GM18858 (cell line): ENCODE measurements at regions not wholly inside any gene's neighbourhood (a gene's known extent, or its start where the extent isn't known, plus 50 kb on each side); places are given as distances from the start of the nearest gene placed in this dataset.
"Not testable (repeated sequence)": the region's sequence is repeated elsewhere in the genome, so short reads cannot be mapped to it uniquely, and the experiment has no call there.

ENCODE experiments used
- ATAC-seq: cut with Tn5 transposase; IDR thresholded peaks from one replicate; pipeline ENCODE4 v1.9.1; 2021; ENCODE audit not compliant: unreplicated experiment

DNA sequence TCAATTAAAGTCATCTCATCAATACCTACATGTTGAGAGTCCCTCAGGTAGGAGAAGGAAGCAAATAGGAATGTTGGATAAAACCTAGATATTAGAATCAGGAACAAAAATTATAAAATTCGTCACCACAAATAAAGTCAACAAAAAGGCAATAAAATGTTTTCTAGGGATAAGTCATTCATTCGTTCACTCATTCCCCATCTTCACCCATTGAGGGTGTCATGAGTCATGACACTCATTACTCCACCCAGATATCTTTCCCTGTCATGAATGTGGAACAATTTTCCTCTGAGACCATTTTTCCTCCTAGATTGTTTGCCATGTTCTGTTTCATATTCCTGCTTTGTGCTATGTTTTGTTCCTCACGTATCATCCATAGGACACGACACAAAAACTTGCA is 50.9 kb upstream of the OLIG3 start:
- ATAC-seq, result no peak

DNA sequence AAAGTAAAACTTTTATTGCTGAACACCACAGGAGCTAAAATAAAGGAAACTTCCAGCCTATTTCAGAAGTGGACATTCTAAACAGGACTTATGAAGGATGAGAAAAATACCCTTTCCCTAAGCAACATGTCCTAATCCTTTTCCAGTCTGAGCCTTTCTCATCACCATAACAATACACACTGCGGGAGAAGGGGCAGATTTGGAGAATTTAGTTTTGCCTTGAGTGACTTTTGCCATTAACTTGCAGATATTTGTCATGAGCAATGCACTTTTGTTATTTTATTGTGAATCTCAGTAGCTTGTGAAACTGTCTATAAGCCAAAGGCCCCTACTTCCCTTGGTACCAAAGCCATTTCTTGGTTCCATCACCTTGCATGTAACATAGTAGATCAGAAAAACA is 53.0 kb upstream of the OLIG3 start:
- ATAC-seq, result no peak

DNA sequence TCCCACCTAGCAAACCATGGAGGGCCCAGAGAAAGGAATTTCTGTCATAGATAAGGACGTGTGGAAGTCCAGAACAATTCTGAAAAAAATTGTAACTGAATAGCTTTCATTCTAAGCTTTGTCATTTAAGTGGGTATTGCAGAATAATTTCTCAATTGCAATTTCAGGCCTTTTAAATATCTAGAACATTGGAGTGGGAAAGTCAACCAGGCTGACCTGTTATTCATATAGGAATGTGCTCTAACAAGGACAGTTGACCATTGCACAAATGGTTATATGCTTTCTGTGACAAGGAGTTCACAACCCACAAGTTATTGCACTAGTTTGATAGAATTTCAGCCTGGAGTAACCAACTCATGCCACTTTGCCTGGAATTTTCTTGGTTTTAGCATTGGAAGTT is 53.4 kb upstream of the OLIG3 start:
- no peak for ATAC-seq

DNA sequence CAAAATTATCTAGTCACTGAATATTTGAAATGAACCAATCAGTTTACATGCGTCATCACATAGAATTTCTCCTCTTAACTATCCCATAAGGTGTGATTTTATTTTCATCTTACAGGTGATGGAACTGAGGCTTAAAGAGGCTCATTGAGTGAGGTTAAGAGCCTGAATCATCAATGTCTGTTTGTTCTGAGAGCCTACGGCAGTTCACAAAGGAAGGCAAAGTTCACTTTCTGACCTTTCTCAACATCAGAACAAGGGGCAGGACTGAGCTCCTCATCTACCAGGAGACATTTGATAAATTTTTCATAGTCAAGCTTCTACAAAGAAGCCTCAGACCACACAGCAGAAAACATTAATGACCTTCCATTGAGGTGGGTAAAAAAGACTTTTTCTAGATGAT is 54.9 kb upstream of the OLIG3 start:
- no peak for ATAC-seq

DNA sequence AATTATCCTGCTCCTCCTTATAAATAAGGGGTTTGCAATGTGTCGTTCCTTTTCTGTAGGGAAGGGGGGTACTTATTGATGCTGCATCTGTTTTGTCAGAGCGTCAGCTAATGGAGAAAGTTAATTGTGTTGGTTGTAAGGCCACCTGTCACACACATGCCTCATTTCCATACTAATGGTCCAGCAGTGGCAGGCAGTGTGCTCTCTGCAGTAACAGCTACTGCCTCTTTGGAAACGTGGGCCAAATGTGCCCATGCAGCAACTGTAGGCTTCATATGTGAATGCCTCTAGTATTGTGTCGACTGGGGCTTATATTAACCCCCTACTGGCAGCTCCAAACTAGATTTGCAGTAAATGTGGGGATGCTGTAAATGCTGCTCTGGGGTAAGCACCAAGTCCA is 56.3 kb upstream of the OLIG3 start:
- no peak for ATAC-seq

DNA sequence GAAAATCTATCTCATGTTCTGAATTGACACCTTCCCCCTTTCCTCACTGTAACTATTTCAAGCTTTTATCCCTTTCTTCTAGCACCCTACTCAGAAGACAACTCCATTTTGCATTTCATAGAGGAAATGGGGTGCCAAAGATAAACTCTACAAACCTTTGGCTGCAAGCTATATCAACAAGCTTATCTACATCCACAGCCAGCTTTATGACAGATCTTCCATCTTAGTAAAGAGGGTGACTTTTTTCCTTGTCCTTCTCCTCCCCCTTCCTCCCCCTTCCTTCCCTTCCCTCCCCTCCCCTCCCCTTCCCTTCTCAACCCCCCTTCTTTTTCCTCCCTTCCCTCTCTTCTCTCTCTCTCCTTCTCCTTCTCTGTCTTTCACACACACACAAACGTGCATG is 58.0 kb upstream of the OLIG3 start:
- no peak for ATAC-seq

DNA sequence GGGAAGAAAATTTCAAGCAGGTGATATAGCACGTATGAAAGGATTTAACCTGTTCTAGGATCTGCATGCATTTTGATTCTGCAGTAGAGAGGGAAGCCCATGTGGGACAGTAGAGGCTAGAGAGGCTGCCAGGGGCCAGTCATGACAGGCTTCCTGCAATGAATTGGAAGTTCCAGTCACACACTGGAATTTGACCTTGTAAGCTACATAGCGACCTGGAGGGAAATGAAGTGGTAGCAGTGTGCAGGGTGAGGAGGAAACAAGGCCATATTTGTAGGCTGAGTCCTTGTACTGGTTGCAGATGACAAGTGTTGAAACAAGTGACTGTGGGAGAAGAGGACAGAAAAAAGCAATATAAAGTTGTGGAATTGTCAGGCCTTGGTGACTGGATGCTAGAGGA is 58.6 kb upstream of the OLIG3 start:
- ATAC-seq, result no peak

DNA sequence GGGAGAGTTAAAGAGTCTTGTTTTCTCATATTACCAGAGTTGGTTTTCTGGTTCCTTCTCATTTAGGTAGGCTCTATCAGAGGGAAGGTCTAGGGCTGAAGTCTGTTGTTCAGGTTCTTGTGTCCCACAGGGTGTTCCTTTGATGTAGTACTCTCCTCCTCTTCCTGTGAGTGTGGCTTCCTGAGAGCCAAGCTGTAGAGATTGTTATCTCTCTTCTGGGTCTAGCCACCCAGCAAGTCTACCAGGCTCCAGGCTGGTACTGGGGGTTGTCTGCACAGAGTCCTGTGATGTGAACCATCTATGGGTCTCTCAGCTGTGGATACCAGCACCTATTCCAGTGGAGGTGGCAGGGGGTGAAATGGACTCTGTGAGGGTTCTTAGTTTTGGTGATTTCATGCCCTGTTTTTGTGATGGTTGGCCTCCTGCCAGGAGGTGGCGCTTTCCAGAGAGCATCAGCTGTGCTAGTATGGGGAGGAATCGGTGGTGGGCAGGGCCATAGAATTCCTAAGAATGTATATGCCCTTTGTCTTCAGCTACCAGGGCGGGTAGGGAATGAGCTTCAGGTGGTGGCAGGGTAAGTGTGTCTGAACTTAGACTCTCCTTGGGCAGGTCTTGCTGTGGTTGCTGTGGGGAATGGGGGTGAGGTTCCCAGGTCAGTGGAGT is 65.5 kb upstream of the OLIG3 start:
- ATAC-seq, result not testable (repeated sequence)

DNA sequence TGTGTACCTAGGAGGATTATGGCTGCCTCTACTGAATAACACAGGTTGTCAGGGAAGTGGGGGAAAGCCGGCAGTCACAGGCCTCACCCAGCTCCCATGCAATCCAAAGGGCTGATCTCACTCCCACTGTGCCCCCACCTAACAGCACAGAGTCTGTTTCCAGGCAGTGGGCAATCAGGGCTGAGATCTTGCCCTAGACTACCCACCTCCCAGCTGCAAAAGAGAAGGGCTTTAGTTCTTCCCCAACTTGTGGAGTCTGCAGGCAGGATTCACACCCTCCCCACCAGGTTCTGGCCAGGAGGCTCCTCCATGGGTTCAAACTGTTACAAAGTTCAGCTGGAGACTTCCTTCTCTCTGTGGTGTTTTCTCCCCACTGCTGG is 66.0 kb upstream of the OLIG3 start:
- ATAC-seq, result no peak

DNA sequence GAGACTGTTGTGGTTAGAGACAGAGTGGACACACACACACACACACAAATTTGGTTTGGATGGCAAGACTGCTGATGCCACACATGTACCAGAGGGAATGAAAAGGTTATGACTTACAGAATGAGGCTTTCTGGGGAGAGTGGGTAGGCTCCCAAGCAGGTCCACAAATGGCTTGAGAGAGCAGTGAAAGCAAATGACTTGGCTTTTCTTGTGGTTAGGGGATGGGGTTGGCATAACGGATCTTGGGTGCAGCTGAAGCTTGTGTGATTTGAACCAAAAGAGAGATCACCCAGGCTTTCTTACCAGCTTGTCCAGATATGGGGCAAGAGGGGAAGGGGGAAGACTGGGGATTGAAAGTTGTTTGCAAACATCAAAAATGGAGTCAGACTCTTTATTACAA is 73.9 kb upstream of the OLIG3 start:
- no peak for ATAC-seq

DNA sequence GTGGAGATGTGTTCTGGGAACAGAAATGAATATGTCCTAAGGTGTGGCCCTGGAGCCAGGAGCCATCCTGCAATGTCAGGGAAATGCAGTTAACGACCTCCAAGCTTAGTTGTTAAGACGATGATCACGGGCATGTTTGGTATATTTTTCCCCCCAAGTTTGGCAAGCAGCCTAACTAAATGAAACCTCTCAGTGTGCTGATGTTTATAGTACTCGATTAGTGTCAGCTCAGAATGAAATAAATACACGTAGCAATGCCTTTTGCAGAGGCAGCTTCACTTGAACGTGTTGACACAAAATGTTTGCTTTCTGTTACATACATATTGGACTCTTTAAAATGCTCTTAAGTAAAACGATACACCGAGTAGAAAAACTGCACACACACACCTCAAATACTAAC is 76.2 kb upstream of the OLIG3 start:
- ATAC-seq, result no peak

DNA sequence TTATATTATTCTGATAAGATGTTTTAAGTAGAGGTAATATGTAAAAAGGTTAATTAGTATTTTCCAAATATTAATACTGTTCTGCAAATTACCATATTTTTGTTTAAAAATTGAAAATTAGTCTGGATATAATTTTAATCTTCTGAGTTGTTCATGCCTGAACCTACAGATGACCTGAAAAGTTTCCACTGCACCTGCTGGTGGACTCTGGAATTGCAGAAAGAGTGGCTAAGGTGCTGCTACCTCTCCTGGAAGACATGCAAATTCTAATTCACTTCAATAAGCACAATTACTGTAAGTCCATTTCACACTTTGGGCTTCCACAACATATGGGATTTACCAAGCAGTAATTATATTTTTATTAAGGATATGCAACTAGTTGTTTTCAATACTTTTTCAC is 77.7 kb upstream of the OLIG3 start:
- peak; percentile 51 for ATAC-seq

DNA sequence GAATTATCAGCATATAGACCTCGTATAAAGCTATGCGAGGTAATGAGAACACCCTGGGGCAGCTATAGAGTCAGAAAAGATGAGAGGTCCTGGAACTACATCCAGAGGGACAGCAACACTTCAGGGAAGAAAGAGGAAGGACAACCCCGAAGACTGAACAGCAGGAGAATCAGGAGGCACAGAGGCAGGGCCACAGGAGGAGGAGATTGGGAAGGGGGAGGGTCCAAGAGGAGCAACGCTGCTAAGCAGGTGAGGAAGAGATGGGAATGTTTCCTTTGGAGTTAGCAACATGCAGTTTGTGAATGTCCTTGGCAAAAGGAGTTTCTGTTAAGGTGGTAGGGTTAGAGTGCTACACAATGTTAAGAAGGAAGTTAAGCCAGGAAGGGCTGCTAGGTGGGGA is 79.5 kb upstream of the OLIG3 start:
- ATAC-seq, result no peak

DNA sequence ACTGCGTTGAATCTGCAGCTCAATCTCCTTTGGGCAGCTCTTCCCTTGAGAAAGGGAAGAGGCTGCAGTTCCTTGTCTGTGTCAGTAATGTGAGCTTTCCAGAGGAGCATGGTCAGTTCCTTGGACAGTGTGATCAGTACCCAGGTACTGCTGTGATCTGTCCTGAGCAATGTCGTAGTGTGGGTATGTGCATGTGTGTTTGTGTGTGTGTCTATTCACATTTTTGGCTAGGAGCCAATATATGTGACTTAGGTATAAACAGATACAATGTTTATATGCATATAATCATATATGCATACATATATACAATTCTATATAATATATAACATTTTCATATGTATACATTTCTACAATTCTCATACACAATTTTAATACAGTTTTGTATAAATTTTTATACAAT is 85.4 kb upstream of the OLIG3 start:
- no peak for ATAC-seq

DNA sequence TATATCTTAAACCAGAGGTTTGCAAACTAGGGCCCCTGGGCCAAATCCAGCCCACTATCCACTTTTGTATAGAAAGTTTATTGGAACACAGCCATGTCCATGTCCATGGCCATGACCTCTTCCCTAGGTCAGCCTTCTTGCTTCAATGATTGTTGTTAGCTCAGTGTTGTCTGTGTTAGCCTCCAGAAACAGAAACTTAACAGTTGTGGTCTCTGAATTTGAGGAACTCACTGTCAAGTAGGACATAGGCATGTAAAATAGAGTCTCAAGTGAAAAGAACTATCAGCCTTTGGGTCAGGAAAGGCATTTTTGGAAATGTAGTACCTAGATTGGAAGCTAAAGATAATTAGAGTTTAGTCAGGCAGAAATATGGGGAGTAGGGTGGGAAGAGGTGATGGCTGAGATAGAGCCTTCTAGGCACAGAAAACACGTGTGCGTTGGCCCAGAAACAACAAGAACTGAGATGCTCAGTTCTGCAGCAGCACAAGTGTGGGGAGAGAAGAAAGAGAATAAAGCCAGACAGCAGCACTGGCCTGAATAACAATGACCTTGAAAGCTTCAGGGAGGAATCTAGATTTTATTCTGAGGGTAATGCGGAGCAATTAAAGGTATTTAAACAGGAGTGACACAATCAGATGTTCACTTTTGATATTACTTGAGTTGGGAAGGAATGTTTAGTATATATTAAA is 87.0 kb upstream of the OLIG3 start:
- ATAC-seq, result peak; percentile 66

DNA sequence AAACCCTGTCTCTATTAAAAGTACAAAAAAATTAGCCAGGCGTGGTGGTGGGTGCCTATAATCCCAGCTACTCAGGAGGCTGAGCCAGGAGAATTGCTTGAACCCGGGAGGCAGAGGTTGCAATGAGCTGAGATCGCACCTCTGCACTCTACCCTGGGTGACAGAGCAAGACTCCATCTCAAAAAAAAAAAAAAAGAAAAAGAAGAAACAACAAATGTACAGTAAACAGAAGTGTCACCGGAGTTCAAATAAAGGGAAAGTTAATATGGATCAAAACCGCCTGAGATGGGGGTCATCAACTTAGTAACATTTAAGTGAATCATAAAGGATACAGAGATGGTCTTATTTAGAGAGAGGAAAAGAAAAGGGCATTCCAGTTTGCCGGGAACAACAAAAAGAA is 89.3 kb upstream of the OLIG3 start:
- ATAC-seq, result not testable (repeated sequence)

DNA sequence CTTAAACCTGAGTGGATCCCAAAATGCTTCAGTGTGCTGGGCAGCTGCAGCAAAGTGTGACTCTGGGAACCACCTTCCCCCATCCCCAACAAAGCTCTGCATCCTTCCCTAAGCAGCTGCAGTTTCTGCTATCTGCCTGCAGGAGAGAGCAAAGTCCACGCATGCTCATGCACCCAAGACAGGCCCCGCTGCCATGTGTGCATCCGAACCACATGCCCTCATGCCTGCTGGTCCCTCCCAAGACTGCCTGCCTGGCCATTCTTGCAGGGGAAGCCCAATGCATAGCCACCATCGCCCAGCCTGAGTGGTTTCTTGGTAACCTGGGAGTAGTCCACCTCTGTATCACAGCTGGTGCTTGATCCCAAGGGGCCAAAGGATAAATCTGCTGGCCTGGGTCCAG is 94.3 kb upstream of the OLIG3 start:
- no peak for ATAC-seq

DNA sequence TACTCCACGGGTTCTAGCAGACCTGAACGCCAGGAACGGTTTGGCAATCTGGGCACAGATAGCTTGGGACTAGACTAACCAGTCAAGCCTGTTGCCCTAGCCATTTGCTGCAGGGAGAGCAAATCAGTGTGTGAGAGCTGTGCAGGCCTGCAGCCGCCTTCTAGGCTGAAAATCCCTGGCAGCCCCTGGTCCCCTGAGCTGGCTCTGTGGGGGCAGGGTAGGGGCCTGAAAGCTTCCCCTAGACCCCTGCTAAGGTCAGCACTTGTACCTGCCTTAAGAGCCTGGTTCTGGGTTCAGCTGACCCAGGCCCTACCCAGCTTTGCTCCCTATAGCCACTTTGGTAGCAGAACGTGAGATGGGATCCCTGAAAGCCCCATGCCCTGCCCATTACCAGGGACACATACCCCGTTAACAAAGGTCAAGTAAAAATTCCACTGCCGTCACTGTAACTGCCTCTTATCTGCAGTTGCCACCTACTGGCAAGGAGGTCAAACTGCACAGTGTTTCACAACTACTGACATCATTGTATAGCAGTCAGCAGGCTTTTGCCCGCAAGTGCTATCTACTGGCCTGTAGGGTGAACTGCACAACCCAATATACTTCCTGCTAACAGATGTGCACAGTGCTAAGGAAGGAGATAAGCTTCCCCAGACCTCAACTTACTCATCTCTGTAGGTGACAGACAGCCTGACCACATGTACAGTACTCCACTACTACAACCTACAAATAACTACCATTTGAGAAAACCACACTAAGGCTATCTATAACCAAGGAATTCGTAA is 95.1 kb upstream of the OLIG3 start:
- ATAC-seq, result peak; percentile 98

DNA sequence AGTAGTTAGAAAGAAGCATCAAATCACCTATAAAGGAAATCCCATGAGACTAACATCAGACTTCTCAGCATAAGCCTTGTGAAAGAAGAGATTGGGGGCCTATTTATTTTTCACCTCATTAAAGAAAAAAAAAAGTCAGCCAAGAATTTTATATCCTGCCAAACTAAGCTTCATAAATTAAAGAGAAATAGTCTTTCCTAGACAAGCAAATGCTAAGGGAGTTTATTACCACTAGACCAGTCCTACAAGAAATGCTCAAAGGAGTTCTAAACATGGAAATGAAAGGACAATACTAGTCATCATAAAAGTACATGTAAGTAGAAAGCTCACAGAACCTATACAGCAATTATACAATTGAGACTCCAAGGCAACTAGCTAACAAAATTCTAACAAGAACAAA is 96.5 kb upstream of the OLIG3 start:
- ATAC-seq, result no peak

DNA sequence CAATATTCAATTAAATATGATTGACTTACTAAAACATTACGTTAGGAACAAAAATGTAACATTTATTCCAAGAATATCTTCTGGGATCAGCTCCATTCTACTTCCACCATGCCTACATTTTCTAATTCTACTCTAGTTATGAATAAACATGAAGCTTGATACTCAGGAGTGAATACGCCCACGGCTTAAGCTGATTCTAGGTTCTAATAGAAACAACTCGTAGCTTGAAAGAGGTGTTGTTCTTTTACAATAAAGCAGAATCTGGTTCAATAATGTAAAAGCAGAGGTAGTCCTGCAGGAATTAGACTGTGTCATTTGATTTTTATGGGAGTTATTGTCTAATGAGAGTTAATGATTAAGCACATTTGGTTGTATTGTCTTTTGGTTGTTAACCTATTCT is 107.3 kb upstream of the OLIG3 start:
- no peak for ATAC-seq

DNA sequence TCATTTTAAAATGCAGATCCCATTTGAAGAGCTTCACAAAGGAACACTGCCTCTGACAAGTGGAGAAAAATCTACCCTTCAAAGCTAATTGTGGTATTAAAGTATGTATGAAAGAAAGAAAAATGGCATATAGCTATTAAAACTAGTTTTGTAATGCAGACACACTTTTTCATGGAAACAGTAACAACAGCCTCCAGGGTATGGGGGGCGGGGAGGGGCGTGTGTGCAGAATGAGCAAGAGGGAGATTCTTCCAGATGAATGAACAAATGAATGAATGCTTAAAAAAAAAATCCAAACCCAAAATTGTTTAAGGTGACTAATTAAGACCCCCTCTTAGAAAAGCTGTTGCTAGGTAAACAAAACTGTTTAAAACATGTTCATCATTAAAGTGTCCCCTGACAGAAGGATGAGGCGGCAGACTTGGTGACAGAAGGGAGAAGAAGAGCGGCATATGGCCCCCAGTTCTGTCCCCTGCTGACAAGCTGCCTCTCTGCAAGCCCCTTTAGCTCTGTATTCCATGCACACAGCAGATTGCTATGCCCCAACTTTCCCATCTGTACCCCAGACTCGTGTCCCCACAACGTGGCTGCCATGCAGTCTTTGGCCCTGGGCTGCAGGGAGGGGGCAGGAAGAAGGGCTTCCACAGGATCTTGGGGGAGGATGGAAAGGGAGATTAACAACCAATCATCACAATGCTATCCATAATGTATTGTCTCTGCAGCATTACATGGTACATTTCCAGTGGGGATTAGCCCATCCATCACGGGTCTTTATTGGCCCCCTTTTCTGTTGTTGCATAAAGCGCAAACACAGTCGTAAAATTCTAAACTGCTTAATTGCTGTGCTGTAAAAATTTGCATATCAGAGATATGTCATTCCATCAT is 108.4 kb upstream of the OLIG3 start:
- ATAC-seq, result no peak
